ENCODE measurements at regions not wholly inside any gene's neighbourhood (a gene's known extent, or its start where the extent isn't known, plus 50 kb on each side); places are given as distances from the start of the nearest gene placed in this dataset.

GRCh38 chr2:18860179-18860578 is 270.8 kb upstream of the NT5C1B start:
- no peaks in the 10 kb centered on the region for H3K9me1 ChIP-seq (ENCODE audit: control insufficient read depth, insufficient read depth, low read length)
- H3K27ac ChIP-seq (ENCODE audit: extremely low read depth, low read depth, low read length), result no peak overlapping the region
- BruUV-seq (replicated peaks), result no TSS peak
- TF ChIP-seq SOX6 (IDR thresholded peaks at IDR 0.05) (no peak), CXXC5 (CRISPR knock-in tag; IDR thresholded peaks at IDR 0.05) (no peak), ZNF212 (CRISPR knock-in tag; IDR thresholded peaks at IDR 0.05) (no peak), ZNF583 (CRISPR knock-in tag; IDR thresholded peaks at IDR 0.05) (no peak), BHLHE40 (IDR thresholded peaks at IDR 0.05; ENCODE audit: low read length) (no peak), MNT (conservative IDR thresholded peaks at IDR 0.05) (no peak), HNRNPLL (IDR thresholded peaks at IDR 0.05; ENCODE audit: low read depth, low read length, poor library complexity, severe bottlenecking) (no peak), ZNF551 (CRISPR knock-in tag; IDR thresholded peaks at IDR 0.05) (no peak), KAT8 (IDR thresholded peaks at IDR 0.05; ENCODE audit: low read depth) (no peak), PRDM10 (IDR thresholded peaks at IDR 0.05; ENCODE audit: partially characterized antibody) (no peak), SAFB (IDR thresholded peaks at IDR 0.05; ENCODE audit: borderline replicate concordance, low read depth, low read length) (no peak), ELF4 (CRISPR knock-in tag; IDR thresholded peaks at IDR 0.05) (no peak)
- no peak overlapping the region for H3K9ac ChIP-seq (ENCODE audit: insufficient read depth in 1 of 2, low read depth in 2 of 2, low read length in 2 of 2)
- intact Hi-C loops (cut with micrococcal nuclease), result no loop called here
- FAIRE-seq (no peak), DNase-seq (ENCODE audit: extremely low read depth in 1 of 4, low spot score in 3 of 4) (no peak), ATAC-seq (no peak)
- H3K4me3 ChIP-seq, result no peak overlapping the region
- H3K36me3 ChIP-seq (ENCODE audit: control insufficient read depth, insufficient read depth, low read length), result no peaks in the 10 kb centered on the region
- H3K4me1 ChIP-seq (replicated peaks in 1 of 2; ENCODE audit: control insufficient read depth in 2 of 2, insufficient read depth in 2 of 2, low read length in 2 of 2), result no peaks in the 10 kb centered on the region
- H4K20me1 ChIP-seq (replicated peaks; ENCODE audit: control insufficient read depth, insufficient read depth, low read length), result no peaks in the 10 kb centered on the region
- in situ Hi-C loops (cut with MboI), result no loop called here
- H3K4me2 ChIP-seq (ENCODE audit: insufficient read depth, low read length), result no peak overlapping the region
- no peak overlapping the region for H2AFZ ChIP-seq (ENCODE audit: low read depth, low read length)
- H3K9me3 ChIP-seq (replicated peaks; ENCODE audit: control insufficient read depth, insufficient read depth, low read depth, low read length), result no peaks in the 10 kb centered on the region; the same call in 1 of the 2 replicates
- POLR2A ChIA-PET, result no interaction called here
- H3K79me2 ChIP-seq (ENCODE audit: control insufficient read depth, insufficient read depth, low read length), result no peaks in the 10 kb centered on the region
- CTCF ChIA-PET (ENCODE audit: low intra/inter-chr PET ratio), result no interaction called here
- no peaks in the 10 kb centered on the region for H3K27me3 ChIP-seq (ENCODE audit: control insufficient read depth in 2 of 2, insufficient read depth in 2 of 2, low read length in 2 of 2)
